ENCODE measurements at regions not wholly inside any gene's neighbourhood (a gene's known extent, or its start where the extent isn't known, plus 50 kb on each side); places are given as distances from the start of the nearest gene placed in this dataset.

DNA sequence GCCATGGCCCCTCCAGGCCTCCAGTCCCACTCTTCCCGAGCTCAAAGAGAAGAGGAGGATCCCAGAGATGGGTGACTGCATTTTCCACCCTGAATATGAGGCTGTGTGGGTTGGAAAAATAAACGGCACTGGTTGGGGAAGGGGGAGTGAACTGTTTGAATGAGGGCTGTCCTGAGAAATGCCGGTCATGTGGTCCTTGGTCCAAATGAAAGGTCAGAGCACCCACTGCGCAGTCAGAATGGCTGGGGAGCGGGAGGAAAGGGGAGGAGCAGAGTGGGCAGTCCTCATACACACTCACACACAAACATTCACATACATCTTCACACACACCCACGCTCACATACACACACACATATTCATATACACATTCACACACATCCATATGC, 83.1 kb downstream of the MRPL14 start:
- peak overlapping the region; percentile 77 for H2AFZ ChIP-seq (ENCODE audit: low read depth, low read length)
- peak overlapping the region in 1 of 2 experiments; percentile 47; a peak in 2 of 4 replicates for H3K9ac ChIP-seq (ENCODE audit: insufficient read depth in 1 of 2, low read depth in 2 of 2, low read length in 2 of 2)
- peak overlapping the region; percentile 80; the same call in 2 of the 3 replicates for H3K27ac ChIP-seq (ENCODE audit: extremely low read depth, low read depth, low read length)
- no peaks in the 10 kb centered on the region for H3K79me2 ChIP-seq (ENCODE audit: control insufficient read depth, insufficient read depth, low read length)
- peak overlapping the region; percentile 13; the same call in 1 of the 2 replicates for H3K4me2 ChIP-seq (ENCODE audit: insufficient read depth, low read length)
- ChIA-PET POLR2A (interaction anchor here (0.5 to 1.9 kb wide), 9 partner anchors 9 to 414 kb away, joined by 3 to 16 read pairs (median 3); no protein-coding TSS in a partner anchor), CTCF (ENCODE audit: low intra/inter-chr PET ratio) (no interaction called here)
- H3K4me1 ChIP-seq (replicated peaks in 1 of 2; ENCODE audit: control insufficient read depth in 2 of 2, insufficient read depth in 2 of 2, low read length in 2 of 2) = peaks cover 37 to 56% of the 10 kb centered on the region in 2 experiments
- BruUV-seq (replicated peaks) = no TSS peak
- H4K20me1 ChIP-seq (replicated peaks; ENCODE audit: control insufficient read depth, insufficient read depth, low read length) = no peaks in the 10 kb centered on the region
- DNase-seq (ENCODE audit: extremely low read depth in 1 of 4, low spot score in 3 of 4) (peak in 3 of 4 experiments; percentile 50 to 65 (median 61)), FAIRE-seq (no peak), ATAC-seq (peak; percentile 43)
- 58% methylated on average over 6 of the region's 6 CpGs for WGBS (ENCODE audit: insufficient coverage, low coverage, missing lambda C conversion rate)
- H3K36me3 ChIP-seq (ENCODE audit: control insufficient read depth, insufficient read depth, low read length) = no peaks in the 10 kb centered on the region
- no peaks in the 10 kb centered on the region for H3K9me1 ChIP-seq (ENCODE audit: control insufficient read depth, insufficient read depth, low read length)
- in situ Hi-C loops (cut with MboI) (no loop called here), intact Hi-C loops (cut with micrococcal nuclease) (no loop called here)
- no peaks in the 10 kb centered on the region; a peak in 1 of 5 replicates for H3K27me3 ChIP-seq (ENCODE audit: control insufficient read depth in 2 of 2, insufficient read depth in 2 of 2, low read length in 2 of 2)
- peaks cover 1% of the 10 kb centered on the region; the same call in 1 of the 2 replicates for H3K9me3 ChIP-seq (replicated peaks; ENCODE audit: control insufficient read depth, insufficient read depth, low read depth, low read length)
- H3K4me3 ChIP-seq = no peak overlapping the region
- TF ChIP-seq ARID2 (IDR thresholded peaks at IDR 0.05) = no peak
- TF ChIP-seq BRF2 (IDR thresholded peaks at IDR 0.05; ENCODE audit: borderline replicate concordance, insufficient read depth, insufficient read length) = no peak
- TF ChIP-seq RCOR1 (IDR thresholded peaks at IDR 0.05; ENCODE audit: borderline replicate concordance in 1 of 2, low read depth in 2 of 2, low read length in 2 of 2) = 0 out of 4 replicates have a peak, but pooled peaks of 1 of the 2 experiments have one; percentile 47
- TF ChIP-seq CBFB (CRISPR knock-in tag; IDR thresholded peaks at IDR 0.05) = peak; percentile 57; the same call in 1 of the 2 replicates
- no peak for TF ChIP-seq ZNF384 (IDR thresholded peaks at IDR 0.05; ENCODE audit: low read depth, low read length)
- no peak for TF ChIP-seq EZH2 (IDR thresholded peaks at IDR 0.05; ENCODE audit: borderline replicate concordance, low read depth, low read length)
- TF ChIP-seq GTF2F1 (IDR thresholded peaks at IDR 0.05; ENCODE audit: low read depth, low read length) = no peak
- TF ChIP-seq ZBTB8A (IDR thresholded peaks at IDR 0.05; ENCODE audit: partially characterized antibody) = no peak
- TF ChIP-seq ZNF785 (CRISPR knock-in tag; IDR thresholded peaks at IDR 0.05) = no peak
- TF ChIP-seq, protein P1, sequence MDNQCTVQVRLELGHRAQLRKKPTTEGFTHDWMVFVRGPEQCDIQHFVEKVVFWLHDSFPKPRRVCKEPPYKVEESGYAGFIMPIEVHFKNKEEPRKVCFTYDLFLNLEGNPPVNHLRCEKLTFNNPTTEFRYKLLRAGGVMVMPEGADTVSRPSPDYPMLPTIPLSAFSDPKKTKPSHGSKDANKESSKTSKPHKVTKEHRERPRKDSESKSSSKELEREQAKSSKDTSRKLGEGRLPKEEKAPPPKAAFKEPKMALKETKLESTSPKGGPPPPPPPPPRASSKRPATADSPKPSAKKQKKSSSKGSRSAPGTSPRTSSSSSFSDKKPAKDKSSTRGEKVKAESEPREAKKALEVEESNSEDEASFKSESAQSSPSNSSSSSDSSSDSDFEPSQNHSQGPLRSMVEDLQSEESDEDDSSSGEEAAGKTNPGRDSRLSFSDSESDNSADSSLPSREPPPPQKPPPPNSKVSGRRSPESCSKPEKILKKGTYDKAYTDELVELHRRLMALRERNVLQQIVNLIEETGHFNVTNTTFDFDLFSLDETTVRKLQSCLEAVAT (IDR thresholded peaks at IDR 0.05) = peak in 1 of 2 experiments; percentile 51; a peak in 3 of 4 replicates
- no peak for TF ChIP-seq ZZZ3 (IDR thresholded peaks at IDR 0.05)
- TF ChIP-seq, protein P2, sequence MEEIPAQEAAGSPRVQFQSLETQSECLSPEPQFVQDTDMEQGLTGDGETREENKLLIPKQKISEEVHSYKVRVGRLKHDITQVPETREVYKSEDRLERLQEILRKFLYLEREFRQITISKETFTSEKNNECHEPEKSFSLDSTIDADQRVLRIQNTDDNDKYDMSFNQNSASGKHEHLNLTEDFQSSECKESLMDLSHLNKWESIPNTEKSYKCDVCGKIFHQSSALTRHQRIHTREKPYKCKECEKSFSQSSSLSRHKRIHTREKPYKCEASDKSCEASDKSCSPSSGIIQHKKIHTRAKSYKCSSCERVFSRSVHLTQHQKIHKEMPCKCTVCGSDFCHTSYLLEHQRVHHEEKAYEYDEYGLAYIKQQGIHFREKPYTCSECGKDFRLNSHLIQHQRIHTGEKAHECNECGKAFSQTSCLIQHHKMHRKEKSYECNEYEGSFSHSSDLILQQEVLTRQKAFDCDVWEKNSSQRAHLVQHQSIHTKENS (CRISPR knock-in tag; IDR thresholded peaks at IDR 0.05) = no peak
- TF ChIP-seq TOE1 (IDR thresholded peaks at IDR 0.05; ENCODE audit: borderline replicate concordance) = 0 out of 2 replicates have a peak, but pooled peaks have one; percentile 27
- no peak for TF ChIP-seq TOE1 (CRISPR knock-in tag; IDR thresholded peaks at IDR 0.05; ENCODE audit: borderline replicate concordance, low read depth)
- peak; percentile 42; the same call in 1 of the 2 replicates for TF ChIP-seq EGR1 (conservative IDR thresholded peaks at IDR 0.05)
- no peak for TF ChIP-seq TRIM28 (IDR thresholded peaks at IDR 0.05)
- peak; percentile 72 for TF ChIP-seq USF1 (CRISPR knock-in tag; IDR thresholded peaks at IDR 0.05)
- TF ChIP-seq RBBP5 (IDR thresholded peaks at IDR 0.05; ENCODE audit: borderline replicate concordance, insufficient read depth, low read length, poor library complexity, severe bottlenecking) = no peak
- no peak for TF ChIP-seq NR2F6 (CRISPR knock-in tag; IDR thresholded peaks at IDR 0.05)

Data from K562 (cell line).